RKO (cell line): ENCODE measurements at regions not wholly inside any gene's neighbourhood (a gene's known extent, or its start where the extent isn't known, plus 50 kb on each side); places are given as distances from the start of the nearest gene placed in this dataset.
A peak's percentile ranks its signal among the peaks of the same experiment; 100 is the strongest.

Experiments used
- DNase-seq: peaks from one replicate; pipeline ENCODE4 v3.0.0-alpha.2; 2016; ENCODE audit warnings: low spot score

- no peak for DNase-seq
Observed at GRCh38 chr18:40055262-40055661, 1899.8 kb upstream of the PIK3C3 start.

GRCh38 chr18:40049716-40050115 lies 1905.3 kb upstream of the PIK3C3 start:
- DNase-seq, result no peak

GRCh38 chr18:40048886-40049650 lies 1906.0 kb upstream of the PIK3C3 start:
- DNase-seq, result no peak

- DNase-seq, result no peak
Observed at GRCh38 chr18:40048253-40048652, 1906.8 kb upstream of the PIK3C3 start.

DNA sequence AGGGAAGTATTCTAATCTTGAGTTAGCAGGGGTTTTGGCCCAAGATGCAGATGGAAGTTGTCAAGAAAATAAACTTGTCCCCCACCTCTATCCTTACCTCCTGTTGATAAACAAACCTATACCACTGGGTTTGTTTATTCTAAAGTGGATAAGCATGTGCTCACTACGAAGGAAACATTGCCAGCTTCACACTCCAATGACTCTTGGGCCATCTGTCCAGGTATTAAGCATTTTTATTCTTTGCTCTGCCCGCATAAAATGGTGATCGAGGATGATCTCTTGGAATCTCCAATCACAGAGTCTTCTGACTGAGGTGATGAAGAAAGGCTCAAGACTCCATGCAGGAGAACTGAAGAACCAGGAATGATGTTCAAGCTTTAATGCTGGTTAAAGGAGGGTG lies 1908.4 kb upstream of the PIK3C3 start:
- DNase-seq, result no peak

DNA sequence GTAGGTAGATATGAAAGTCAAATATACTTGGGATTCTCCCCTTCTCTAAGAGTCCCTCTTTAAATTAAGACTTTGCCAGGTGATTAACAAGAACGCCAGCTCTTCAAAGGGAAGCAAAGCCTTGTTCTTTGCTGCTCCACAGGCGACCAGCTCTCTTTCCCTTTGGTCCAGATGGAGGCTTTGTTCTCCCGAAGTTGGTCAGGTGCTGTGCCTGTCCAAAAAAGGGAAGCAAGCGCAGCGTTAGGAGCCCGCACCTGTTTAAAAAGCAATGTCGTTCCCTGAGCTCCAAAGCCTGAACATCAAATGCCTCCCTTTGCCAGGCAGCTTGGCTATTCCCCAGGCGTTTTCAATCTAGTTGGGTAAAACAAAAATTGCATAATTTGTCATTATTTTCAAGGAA lies 1913.1 kb upstream of the PIK3C3 start:
- DNase-seq, result no peak

DNA sequence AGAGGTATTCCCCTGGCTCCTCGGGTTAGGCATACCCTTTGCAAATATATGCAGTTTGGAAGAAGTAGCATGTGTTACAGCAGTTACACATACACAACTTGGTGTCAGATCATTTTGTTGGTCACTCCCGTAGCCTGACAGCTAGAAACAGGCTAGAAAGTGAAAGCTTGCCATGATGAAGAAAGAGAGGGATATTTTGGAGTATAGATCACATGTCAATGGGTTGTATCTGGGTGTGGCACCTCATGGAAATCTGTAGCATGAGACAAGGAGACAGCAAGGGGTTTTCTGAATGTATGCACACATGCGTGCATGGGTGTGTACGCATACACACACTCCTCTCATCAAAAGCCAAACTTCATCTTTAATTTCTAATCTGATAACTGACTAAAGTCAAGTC lies 1914.5 kb upstream of the PIK3C3 start:
- no peak for DNase-seq

DNA sequence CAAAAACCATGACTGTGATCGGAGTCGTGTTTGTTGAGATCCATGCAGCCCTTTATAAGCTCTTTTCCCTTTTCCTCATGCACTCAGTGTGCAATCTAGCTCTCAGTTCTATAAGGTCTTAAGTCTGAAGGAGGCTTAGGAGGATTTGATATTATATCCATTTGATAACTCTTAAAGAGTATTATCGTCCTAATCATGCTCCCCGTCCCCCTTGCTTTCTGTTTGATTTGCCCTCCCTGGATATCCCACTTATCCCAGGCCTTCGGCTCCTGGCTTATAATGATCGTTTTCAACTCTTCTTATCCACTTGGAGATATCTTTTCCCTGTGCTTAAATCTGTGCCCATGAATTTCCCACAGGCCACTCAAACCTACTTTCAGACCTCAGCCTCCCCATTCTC lies 1917.7 kb upstream of the PIK3C3 start:
- DNase-seq, result no peak

DNA sequence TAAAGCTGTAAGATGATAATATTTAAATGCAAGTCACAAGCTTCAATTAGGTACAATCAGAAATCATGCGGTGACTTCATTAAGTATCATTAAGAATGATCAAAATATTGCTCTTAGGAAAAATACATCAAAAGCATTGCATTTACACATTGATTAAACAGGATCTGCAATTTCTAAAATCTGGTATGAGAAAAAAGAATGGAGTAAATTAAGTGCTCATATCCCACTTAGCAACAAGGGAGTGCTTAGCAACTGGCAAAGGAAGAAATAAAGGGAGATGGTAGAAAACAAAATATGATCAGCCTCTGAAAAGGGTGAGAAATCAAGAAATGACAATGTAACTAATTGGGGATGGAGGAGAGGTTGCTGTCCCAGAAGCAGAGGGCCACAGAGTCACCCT lies 1918.2 kb upstream of the PIK3C3 start:
- DNase-seq, result no peak

DNA sequence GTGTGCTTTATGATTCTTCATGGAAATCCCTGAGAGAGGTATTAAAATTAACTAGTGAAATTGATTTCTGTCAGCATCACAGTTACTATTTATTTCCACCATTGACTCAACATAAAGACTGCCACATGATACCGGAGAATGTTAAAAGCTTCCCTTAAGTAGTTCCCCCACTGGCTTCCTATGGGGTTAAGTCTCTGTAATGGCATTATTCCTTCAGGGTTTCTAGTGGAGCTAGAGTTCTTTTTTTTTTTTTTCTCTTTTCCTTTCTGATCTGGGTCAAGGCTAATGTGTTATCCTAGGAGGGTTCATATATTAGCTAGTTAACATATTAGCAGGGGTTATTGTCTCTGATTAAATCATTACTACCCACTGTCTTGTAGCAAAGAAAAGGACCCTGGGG lies 1919.1 kb upstream of the PIK3C3 start:
- DNase-seq, result no peak

- DNase-seq, result no peak
Observed at GRCh38 chr18:40032076-40032475, 1923.0 kb upstream of the PIK3C3 start.

- no peak for DNase-seq
Observed at GRCh38 chr18:40031435-40031834, 1923.6 kb upstream of the PIK3C3 start.

GRCh38 chr18:40019797-40020392 lies 1935.1 kb upstream of the PIK3C3 start:
- DNase-seq, result no peak

DNA sequence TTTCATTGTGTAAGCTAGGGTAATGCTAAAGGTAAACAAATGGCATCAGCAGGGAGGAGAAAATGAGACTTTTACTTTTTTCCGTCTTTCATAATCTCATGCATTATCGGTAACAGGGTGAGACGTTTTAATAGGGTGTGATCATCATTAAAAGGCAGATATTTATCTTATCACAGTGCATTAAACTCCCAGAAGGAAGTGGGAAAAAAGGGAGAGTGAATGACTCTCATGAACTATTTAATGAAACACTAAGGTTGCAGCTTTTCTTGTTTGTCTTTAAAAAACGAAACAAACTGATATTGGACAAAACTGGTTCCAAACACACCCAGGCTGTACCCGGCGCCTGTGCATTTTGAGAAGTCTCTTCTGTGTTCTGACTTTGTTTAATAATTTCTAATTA lies 1936.8 kb upstream of the PIK3C3 start:
- DNase-seq, result no peak

DNA sequence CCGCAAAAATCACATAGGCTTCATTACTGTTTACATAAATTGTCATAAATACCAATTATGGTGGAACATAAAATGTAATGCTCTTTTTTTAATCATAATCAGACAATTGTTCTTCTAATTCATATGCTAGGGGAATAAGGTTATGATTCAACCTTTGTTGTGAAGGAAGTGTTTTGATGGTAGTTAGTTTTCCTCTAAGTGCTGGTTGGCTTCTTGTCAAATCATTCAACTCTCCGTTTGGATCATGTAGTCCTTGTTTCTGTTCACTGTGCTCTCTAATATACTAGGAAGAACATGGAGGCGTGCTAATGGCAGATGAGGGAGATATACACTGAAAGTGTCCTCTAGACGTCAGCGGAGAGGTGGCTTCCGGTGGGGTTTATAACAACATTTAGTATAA lies 1938.0 kb upstream of the PIK3C3 start:
- DNase-seq, result no peak

GRCh38 chr18:40016405-40016804 lies 1938.6 kb upstream of the PIK3C3 start:
- no peak for DNase-seq

DNA sequence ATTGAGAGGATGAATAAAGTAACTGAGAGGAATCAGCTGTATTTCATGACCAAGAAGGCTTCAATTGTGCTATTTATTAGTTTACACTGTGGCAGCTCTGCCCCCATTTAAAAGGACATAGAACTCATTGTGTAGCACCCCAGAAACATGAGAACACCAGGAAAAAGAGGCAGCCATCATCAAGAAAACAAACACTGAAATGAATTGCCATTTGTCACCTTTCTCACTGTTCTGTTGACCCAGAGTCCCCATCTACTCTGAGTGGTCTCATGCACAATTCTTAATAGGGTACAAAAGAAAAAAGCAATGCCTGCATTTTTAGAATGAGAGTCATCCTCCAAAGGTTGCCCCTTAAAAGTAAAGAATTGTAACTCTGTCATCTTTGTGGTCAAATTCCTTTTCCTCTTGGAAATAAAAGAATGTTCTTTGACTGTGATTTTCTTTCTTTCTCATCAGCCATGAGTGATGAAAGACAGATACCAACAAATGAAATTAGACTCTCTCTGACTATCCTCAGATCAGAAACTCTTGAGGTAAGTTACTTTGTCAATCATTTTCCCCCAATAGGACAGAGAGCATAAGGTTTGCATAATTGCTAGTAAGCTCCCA lies 1941.9 kb upstream of the PIK3C3 start:
- DNase-seq, result no peak

DNA sequence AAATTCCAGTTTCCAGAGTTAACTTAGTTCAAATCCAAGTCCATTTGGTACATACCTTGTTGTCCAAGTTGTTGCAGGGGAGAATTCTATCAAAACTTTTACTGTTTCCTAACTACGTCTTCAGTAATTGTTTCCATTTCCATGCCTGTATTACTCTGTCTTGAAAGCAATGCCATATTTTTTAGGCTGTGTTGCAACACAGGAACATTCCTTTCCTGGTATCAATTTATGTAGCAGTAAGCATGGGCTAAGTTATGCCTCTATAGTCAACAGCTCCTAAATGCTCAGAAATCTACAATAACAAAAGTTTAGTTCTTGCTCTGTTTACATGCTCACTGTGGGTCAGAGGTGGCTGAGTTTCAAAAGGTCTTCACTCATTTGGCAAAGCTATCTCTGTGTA lies 1943.8 kb upstream of the PIK3C3 start:
- no peak for DNase-seq

DNA sequence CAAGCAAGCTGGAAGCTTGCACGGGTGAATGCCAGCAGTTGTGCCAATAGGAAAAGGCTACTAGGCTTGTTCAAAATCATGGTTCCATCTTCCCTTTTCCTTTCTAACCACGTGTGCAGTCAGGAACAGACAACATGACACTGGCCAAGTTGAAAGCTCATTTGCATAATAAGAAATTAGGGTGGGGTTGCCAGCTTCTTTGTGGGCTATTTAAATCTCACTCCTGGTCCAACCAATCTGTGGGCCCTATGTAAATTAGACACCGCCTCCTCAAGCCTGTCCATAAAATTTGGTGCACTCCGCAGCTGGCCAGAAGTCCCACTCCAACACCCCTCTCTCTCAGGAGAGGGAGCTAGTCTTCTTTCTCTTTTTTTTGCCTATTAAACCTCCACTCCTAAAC lies 1948.4 kb upstream of the PIK3C3 start:
- DNase-seq, result peak; percentile 55

GRCh38 chr18:40004246-40004645 lies 1950.8 kb upstream of the PIK3C3 start:
- no peak for DNase-seq

DNA sequence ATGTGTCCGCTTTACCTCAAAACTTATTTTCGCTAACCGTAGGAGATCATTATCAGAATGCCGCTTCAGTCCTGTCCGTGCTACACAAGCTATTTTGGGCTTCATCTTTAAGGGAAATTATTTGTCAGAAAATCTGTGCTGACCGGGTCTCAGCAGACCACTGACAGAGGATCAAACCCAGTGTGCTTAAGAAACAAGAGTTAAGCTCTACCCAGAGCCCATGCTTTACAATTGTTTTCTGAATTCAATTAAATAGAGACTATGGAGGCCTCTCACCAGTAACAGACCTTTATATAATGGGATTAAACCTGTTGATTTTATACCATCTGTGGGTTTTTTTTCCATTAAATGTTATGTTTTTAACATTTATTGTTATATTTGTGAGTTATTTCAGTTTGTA lies 1956.7 kb upstream of the PIK3C3 start:
- no peak for DNase-seq

GRCh38 chr18:39994498-39994897 lies 1960.5 kb upstream of the PIK3C3 start:
- DNase-seq, result no peak

GRCh38 chr18:39991696-39992265 lies 1963.3 kb upstream of the PIK3C3 start:
- no peak for DNase-seq
